Neural progenitor cell (in vitro differentiated cells): ENCODE measurements at regions not wholly inside any gene's neighbourhood (a gene's known extent, or its start where the extent isn't known, plus 50 kb on each side); places are given as distances from the start of the nearest gene placed in this dataset.

Experiments
- DNase-seq: peaks from one replicate; pipeline ENCODE4 v3.0.0-alpha.2; 2016; ENCODE audit warnings: low spot score
- H2AFZ ChIP-seq: fragments of 200-600 bp; sonication (generic); replicated peaks from 2 replicates; pipeline ENCODE4 v1.6.1; 2016; ENCODE audit warnings: antibody characterized with exemption
- H3F3A ChIP-seq: fragments of 200-600 bp; sonication (generic); 2 replicates; pipeline ENCODE4 v1.6.1; 2016; ENCODE audit warnings: antibody characterized with exemption, low read depth
- H3K27ac ChIP-seq: fragments of 200-600 bp; sonication (generic); 2 replicates; pipeline ENCODE4 v1.5.1; 2016; ENCODE audit warnings: mild to moderate bottlenecking
- H3K27me3 ChIP-seq: fragments of 200-600 bp; sonication (generic); 2 replicates; pipeline ENCODE4 v1.6.1; 2016; ENCODE audit warnings: mild to moderate bottlenecking, moderate library complexity
- H3K36me3 ChIP-seq: fragments of 200-600 bp; sonication (generic); 2 replicates; pipeline ENCODE4 v1.5.1; 2016
- H3K4me1 ChIP-seq: fragments of 200-600 bp; sonication (generic); 2 replicates; pipeline ENCODE4 v1.6.1; 2016; ENCODE audit warnings: mixed run types
- H3K4me2 ChIP-seq: fragments of 200-600 bp; sonication (generic); 2 replicates; pipeline ENCODE4 v1.6.1; 2016
- H3K4me3 ChIP-seq: fragments of 200-600 bp; sonication (generic); 2 replicates; pipeline ENCODE4 v1.5.1; 2016
- H3K79me2 ChIP-seq: fragments of 200-600 bp; sonication (generic); 2 replicates; pipeline ENCODE4 v1.6.1; 2016; ENCODE audit warnings: low read depth
- H3K9ac ChIP-seq: fragments of 200-600 bp; sonication (generic); 2 replicates; pipeline ENCODE4 v1.6.1; 2016
- H3K9me3 ChIP-seq: fragments of 200-600 bp; sonication (generic); 2 replicates; pipeline ENCODE4 v1.5.1; 2016; ENCODE audit warnings: low read depth
- H4K20me1 ChIP-seq: fragments of 200-600 bp; sonication (generic); 2 replicates; pipeline ENCODE4 v1.6.1; 2016; ENCODE audit warnings: low read depth
- H3K27ac Mint-ChIP-seq: 3 replicates; pipeline ENCODE4 v1.8.0; 2021; ENCODE audit warnings: mixed read lengths
- H3K27me3 Mint-ChIP-seq: 2 replicates; pipeline ENCODE4 v1.8.0; 2022; ENCODE audit warnings: low read depth, mild to moderate bottlenecking, inconsistent platforms, moderate library complexity, mixed read lengths; ENCODE audit not compliant: insufficient read depth
- H3K36me3 Mint-ChIP-seq: 3 replicates; pipeline ENCODE4 v1.8.0; 2021; ENCODE audit warnings: mixed read lengths
- H3K4me1 Mint-ChIP-seq: 3 replicates; pipeline ENCODE4 v1.8.0; 2021; ENCODE audit warnings: mixed read lengths
- H3K4me3 Mint-ChIP-seq: 3 replicates; pipeline ENCODE4 v1.8.0; 2021; ENCODE audit warnings: mild to moderate bottlenecking, moderate library complexity, mixed read lengths
- H3K9me3 Mint-ChIP-seq: 3 replicates; pipeline ENCODE4 v1.8.0; 2020; ENCODE audit warnings: mixed read lengths
- EZH2 ChIP-seq: fragments of 200-600 bp; sonication (generic); IDR thresholded peaks from 2 replicates; pipeline ENCODE4 v1.6.1; 2017; ENCODE audit warnings: antibody characterized with exemption, mild to moderate bottlenecking, moderate library complexity
- EZH2phosphoT487 ChIP-seq: fragments of 200-600 bp; sonication (generic); IDR thresholded peaks from 2 replicates; pipeline ENCODE4 v1.6.1; 2017; ENCODE audit warnings: antibody characterized with exemption
- TF ChIP-seq, protein P1 (sequence below): fragments of 200-600 bp; sonication (generic); IDR thresholded peaks from 2 replicates; pipeline ENCODE4 v1.5.1; 2017; ENCODE audit warnings: antibody characterized with exemption, mild to moderate bottlenecking

DNA sequence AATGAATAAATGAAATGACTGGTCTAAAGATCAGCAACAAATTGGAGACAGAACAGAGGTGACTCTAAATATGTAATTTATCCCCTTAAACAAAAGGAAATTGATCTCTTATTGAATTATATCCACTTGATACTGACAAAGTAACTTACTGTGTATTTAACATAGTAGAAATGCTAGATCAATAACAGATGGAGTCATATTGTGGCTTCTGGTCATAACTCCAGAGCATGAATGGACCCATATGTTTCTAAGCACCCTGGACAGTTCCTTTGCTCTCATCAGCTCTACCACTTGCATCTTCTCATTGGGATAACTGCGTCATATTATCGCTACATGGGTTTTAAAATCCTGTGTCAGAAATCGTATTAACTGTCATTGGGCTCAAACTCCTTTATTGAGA is 222.3 kb downstream of the ETS1 start:
- H3K9me3 Mint-ChIP-seq: no peaks in the 10 kb centered on the region
- peaks cover 7% of the 10 kb centered on the region for H4K20me1 ChIP-seq
- TF ChIP-seq EZH2: no peak
- TF ChIP-seq, protein P1, sequence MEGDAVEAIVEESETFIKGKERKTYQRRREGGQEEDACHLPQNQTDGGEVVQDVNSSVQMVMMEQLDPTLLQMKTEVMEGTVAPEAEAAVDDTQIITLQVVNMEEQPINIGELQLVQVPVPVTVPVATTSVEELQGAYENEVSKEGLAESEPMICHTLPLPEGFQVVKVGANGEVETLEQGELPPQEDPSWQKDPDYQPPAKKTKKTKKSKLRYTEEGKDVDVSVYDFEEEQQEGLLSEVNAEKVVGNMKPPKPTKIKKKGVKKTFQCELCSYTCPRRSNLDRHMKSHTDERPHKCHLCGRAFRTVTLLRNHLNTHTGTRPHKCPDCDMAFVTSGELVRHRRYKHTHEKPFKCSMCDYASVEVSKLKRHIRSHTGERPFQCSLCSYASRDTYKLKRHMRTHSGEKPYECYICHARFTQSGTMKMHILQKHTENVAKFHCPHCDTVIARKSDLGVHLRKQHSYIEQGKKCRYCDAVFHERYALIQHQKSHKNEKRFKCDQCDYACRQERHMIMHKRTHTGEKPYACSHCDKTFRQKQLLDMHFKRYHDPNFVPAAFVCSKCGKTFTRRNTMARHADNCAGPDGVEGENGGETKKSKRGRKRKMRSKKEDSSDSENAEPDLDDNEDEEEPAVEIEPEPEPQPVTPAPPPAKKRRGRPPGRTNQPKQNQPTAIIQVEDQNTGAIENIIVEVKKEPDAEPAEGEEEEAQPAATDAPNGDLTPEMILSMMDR: no peak
- TF ChIP-seq EZH2phosphoT487: no peak
- H3K27ac Mint-ChIP-seq: no peak overlapping the region
- no peak overlapping the region for H3K27ac ChIP-seq
- H3K9me3 ChIP-seq: no peaks in the 10 kb centered on the region
- H3K4me3 Mint-ChIP-seq: no peak overlapping the region
- no peaks in the 10 kb centered on the region for H3K4me1 Mint-ChIP-seq
- H3K36me3 ChIP-seq: no peaks in the 10 kb centered on the region
- no peaks in the 10 kb centered on the region for H3K27me3 ChIP-seq
- H3K79me2 ChIP-seq: no peaks in the 10 kb centered on the region
- H3K27me3 Mint-ChIP-seq: peaks cover 4% of the 10 kb centered on the region
- no peak overlapping the region for H3K4me3 ChIP-seq
- H3K4me2 ChIP-seq: no peak overlapping the region
- H3K9ac ChIP-seq: no peak overlapping the region
- peaks cover 9% of the 10 kb centered on the region for H3F3A ChIP-seq
- no peaks in the 10 kb centered on the region for H3K36me3 Mint-ChIP-seq
- peak; percentile 51 for DNase-seq
- H3K4me1 ChIP-seq: peaks cover 13% of the 10 kb centered on the region
- H2AFZ ChIP-seq: no peak overlapping the region

DNA sequence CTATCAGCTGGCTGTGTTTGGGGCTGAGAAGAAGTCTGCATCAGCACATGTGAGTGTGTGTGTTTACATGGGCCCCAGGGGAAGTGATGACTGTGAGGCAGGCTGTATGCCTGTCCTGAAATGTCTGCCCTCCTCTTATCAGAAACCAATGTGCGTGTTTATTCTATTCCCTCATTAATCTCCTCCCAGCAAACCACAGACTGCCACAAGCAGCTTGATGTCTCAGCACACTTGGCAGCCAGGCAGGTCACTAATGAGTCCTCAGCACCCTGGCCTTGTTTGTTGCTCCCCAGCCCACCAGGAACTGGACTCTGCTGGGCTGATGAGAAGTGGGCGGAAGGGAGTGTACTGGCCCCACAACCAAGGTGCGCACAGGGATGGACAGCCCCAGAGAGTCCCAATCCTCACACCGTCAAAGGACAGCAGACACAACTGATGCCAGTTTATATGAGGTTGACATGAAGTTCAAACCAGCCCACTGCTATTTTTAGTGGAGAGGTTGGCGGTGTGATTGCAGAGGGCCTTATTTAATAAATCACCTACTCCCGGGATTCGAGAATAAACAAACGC is 225.8 kb downstream of the ETS1 start:
- TF ChIP-seq, protein P1: no peak
- TF ChIP-seq EZH2 (no peak), EZH2phosphoT487 (no peak)
- no peak overlapping the region for H2AFZ ChIP-seq
- no peak overlapping the region for H3K27ac ChIP-seq
- Mint-ChIP-seq H3K4me3 (no peak overlapping the region), H3K4me1 (no peaks in the 10 kb centered on the region), H3K36me3 (no peaks in the 10 kb centered on the region), H3K27me3 (peaks cover 8% of the 10 kb centered on the region), H3K27ac (no peak overlapping the region), H3K9me3 (no peaks in the 10 kb centered on the region)
- peaks cover 7% of the 10 kb centered on the region for H4K20me1 ChIP-seq
- no peaks in the 10 kb centered on the region for H3K79me2 ChIP-seq
- no peak overlapping the region for H3K4me3 ChIP-seq
- H3F3A ChIP-seq: peaks cover 9% of the 10 kb centered on the region
- H3K36me3 ChIP-seq: no peaks in the 10 kb centered on the region
- no peaks in the 10 kb centered on the region for H3K9me3 ChIP-seq
- H3K4me2 ChIP-seq: no peak overlapping the region
- H3K9ac ChIP-seq: no peak overlapping the region
- H3K27me3 ChIP-seq: no peaks in the 10 kb centered on the region
- DNase-seq: no peak
- peaks cover 13% of the 10 kb centered on the region for H3K4me1 ChIP-seq

DNA sequence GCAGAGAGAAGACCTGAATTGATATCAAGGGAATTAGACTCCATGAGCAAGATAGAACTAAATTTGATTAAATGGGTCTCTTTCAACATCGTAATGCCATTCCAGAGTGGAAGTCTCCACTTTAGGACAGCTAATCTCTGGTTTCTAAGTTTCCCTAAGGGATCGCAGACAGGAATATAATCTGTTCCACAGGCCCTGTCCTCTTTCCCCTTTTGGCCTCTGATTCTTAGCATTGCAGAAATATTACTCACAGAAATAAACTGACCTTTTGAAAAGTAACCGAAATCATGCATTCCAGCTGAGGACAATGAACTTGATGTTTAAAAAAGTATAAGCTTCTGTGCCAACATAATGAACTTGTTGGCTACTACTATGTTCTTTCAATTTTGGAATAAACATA is 227.8 kb downstream of the ETS1 start:
- TF ChIP-seq, protein P1: no peak
- TF ChIP-seq EZH2 (no peak), EZH2phosphoT487 (no peak)
- Histone ChIP-seq H2AFZ (no peak overlapping the region), H3K36me3 (no peaks in the 10 kb centered on the region), H3K4me1 (peaks cover 9% of the 10 kb centered on the region), H3K9me3 (no peaks in the 10 kb centered on the region), H3K4me3 (no peak overlapping the region), H3K27ac (no peak overlapping the region), H3K79me2 (no peaks in the 10 kb centered on the region), H4K20me1 (peaks cover 3% of the 10 kb centered on the region), H3K27me3 (no peaks in the 10 kb centered on the region), H3F3A (peaks cover 6% of the 10 kb centered on the region), H3K9ac (no peak overlapping the region), H3K4me2 (no peak overlapping the region)
- Mint-ChIP-seq H3K36me3 (no peaks in the 10 kb centered on the region), H3K9me3 (no peaks in the 10 kb centered on the region), H3K27ac (no peak overlapping the region), H3K27me3 (peaks cover 10% of the 10 kb centered on the region), H3K4me3 (no peak overlapping the region), H3K4me1 (no peaks in the 10 kb centered on the region)
- no peak for DNase-seq
